AG10803 (cell line): ENCODE measurements at regions not wholly inside any gene's neighbourhood (a gene's known extent, or its start where the extent isn't known, plus 50 kb on each side); places are given as distances from the start of the nearest gene placed in this dataset.

Experiments
- DNase-seq: peaks from one replicate; pipeline ENCODE4 v3.0.0; 2010; ENCODE audit warnings: low read depth
- H3K4me3 ChIP-seq: 2 replicates; pipeline ENCODE4 v1.5.1; 2011; ENCODE audit warnings: mild to moderate bottlenecking, low read length, control low read depth
- CTCF ChIP-seq: conservative IDR thresholded peaks from 2 replicates; pipeline ENCODE4 v1.5.1; 2011; ENCODE audit warnings: mild to moderate bottlenecking, low read length, control low read depth, inconsistent platforms

DNA sequence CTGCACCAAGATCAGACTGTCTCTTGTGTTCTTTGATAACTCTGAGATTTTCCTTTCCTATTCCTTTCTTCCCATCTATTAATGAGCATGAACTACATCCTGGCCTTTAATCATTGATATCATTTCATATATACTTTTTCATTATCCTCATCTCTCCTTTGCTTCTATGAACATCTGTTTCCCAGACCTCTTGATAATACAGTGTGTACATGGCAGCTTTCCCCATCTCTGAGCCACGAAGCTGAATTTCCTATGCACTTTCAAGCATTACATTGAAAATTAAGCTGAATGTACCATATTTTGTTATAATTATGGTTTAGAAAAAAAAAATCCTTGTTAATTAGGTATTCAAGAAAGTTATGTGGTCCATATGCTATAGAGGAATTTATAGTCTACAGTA lies 60.9 kb upstream of the CREB5 start:
- TF ChIP-seq CTCF = no peak
- H3K4me3 ChIP-seq = no peak overlapping the region
- DNase-seq = no peak

DNA sequence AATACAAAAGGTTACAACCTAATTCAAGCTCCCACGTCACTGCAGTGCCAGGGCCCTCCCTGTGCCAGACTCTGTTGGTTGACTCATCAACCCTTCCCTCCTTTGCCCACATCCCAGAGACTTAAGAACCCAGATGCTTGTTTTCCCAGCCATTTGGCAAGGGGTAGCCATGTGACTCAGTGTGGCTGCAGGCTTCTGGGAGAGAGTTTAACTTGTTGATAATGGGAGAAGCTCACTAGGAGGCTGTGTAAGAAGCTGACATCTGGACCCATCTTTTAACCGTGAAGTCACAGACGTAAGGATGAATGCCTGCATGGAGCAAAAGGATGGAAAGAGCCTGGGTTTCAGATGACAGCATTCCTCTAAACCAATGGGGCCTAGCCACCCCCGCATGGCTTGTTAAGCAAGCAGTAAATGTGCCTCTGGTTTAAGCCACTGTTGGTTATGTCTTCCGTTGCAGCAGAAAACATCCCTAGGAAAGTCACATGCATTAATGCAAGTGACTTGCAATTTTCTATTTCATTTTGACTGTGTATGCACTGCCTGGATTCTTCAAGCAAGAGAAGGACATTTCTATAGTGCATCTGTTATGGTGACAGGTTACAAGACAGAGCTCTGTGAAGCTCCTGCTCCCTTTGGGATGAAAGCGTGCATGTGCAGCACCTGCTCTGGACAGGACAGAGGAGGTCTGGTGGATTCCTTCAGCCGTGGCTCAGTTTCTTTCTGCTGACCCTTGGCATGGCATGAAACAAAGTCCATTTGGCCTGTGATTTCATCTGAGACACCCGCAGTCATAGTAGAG lies 57.5 kb upstream of the CREB5 start:
- peak; percentile 83 for DNase-seq
- H3K4me3 ChIP-seq = no peak overlapping the region
- TF ChIP-seq CTCF = no peak

DNA sequence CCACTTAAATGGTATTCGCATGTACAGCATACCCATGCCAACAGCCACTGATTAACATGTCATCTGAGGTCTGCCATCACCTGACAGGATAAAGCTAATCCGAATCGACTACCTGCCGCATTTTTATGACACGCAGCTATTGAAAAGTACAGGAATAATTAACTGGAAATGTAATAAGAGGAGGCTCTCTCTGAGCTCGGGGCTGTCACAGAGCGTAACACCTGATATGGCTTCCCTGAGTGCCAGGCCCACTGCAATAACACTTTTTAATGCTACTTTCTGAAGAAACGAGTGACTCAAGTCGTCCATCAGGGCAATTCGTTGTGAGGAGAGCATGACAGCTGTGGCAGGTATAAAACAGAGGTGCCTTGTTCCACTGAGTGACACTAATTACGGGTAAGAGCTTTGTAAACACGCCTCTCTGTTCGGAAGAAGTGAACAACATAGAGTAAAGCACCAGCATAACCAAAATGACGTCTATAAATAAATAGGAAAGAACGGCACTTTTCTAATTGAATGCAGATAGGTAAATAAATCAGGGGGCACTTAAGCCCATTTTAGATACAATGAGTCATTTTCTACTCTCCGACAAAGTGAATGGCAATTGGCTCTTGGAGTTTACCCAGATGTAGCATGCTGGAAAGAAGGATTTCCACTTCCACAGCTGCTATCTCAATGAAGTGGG lies 56.5 kb upstream of the CREB5 start:
- DNase-seq = no peak
- H3K4me3 ChIP-seq = no peak overlapping the region
- TF ChIP-seq CTCF = no peak

DNA sequence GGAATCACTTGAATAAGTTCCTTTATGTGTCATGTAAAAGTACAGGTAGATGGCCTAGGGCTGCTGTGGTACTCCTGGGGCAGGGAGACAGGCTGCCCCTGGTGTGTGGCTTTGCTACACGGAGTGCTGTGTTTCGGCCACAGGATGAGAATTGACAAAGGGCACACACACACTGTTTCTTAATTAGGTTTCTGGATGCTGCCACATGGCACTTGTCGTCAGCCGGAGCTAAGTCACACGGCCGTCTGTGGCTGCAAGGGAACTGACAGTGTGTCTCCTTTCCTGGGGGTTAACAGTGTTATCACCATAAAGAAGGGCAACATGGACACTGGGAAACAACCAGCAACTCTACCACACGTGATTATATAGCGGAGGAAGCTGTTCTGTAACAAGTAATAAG lies 55.7 kb upstream of the CREB5 start:
- DNase-seq = no peak
- H3K4me3 ChIP-seq = no peak overlapping the region
- no peak for TF ChIP-seq CTCF

- DNase-seq = peak; percentile 98
- no peak overlapping the region for H3K4me3 ChIP-seq
- no peak for TF ChIP-seq CTCF
Observed at GRCh38 chr7:28358423-28358868, 53.9 kb upstream of the CREB5 start.

DNA sequence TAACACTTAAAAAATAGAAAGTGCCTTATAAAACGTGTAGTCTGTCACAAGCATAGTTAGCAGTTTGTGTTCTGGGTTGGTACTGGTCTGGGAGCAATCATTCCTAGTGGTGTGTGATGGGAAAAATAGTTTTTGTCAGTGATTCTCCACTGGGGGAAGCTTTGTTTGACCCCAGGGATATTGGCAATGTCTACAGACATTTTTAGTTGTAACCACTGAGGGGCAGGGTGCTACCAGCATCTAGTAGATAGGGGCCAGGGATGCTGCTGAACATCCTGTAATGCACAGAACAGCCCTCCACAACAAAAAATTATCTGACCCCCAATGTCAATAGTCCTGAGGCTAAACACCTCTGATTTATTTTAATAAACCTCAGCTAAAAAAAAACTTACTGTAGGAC lies 51.6 kb upstream of the CREB5 start:
- no peak overlapping the region for H3K4me3 ChIP-seq
- DNase-seq = no peak
- no peak; the same call in 1 of the 2 replicates for TF ChIP-seq CTCF

DNA sequence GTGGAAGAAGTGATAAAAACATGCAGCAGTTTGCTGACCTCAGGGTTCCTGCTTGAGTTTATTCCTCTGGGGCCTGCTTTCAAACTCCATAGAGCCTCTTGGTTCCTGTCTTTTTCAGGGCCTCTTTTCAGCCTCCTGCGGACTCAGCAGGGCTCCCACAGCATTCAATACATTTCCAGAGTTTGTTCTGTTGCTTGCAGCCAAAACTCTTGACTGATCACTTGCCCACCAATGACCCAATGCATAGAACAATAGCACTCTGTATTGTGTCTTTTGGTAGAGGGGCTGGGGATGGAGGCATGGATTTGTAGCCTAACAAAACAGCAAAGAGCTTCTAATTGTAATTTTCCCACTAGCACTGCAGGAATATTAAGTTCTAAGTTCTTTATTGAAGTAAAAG lies 50.8 kb upstream of the CREB5 start:
- no peak for TF ChIP-seq CTCF
- no peak for DNase-seq
- H3K4me3 ChIP-seq = no peak overlapping the region
